SK-N-SH (cell line): ENCODE measurements at regions not wholly inside any gene's neighbourhood (a gene's known extent, or its start where the extent isn't known, plus 50 kb on each side); places are given as distances from the start of the nearest gene placed in this dataset.

ENCODE experiments used
- CTCF ChIA-PET: fragments of 300-600, 350-600 bp; formaldehyde crosslinking; extraction: SDS; loops from one replicate; lab custom pipeline; 2021; lab: Yijun Ruan, JAX
- POLR2A ChIA-PET: fragments of 350-600 bp; sonication (Branson Sonifier 250); formaldehyde crosslinking; extraction: SDS; loops from one replicate; lab custom pipeline; 2020; ENCODE audit warnings: antibody characterized with exemption, inconsistent platforms; lab: Yijun Ruan, JAX
- DNase-seq: peaks from one replicate; pipeline ENCODE4 v3.0.0; 2012
- H2AFZ ChIP-seq: fragments of 200-600 bp; sonication (generic); 2 replicates; pipeline ENCODE4 v1.8.1; 2016; ENCODE audit warnings: antibody characterized with exemption, mild to moderate bottlenecking, low read depth
- H3F3A ChIP-seq: fragments of 200-600 bp; sonication (generic); replicated peaks from 2 replicates; pipeline ENCODE3; 2016; ENCODE audit warnings: antibody characterized with exemption, mild to moderate bottlenecking; ENCODE audit not compliant: insufficient read depth
- H3K27ac ChIP-seq, 2 experiments: fragments of 200-500 bp in 1 of 2; fragments of 200-600 bp in 1 of 2; sonication (Bioruptor generic) in 1 of 2; sonication (generic), shearing (Covaris generic) in 1 of 2; 2 replicates each; pipeline versions ENCODE4 v1.5.1 to v1.6.1; 2014 to 2016; ENCODE audit warnings: low read depth in 2 of 2, inconsistent platforms in 1 of 2, low read length in 1 of 2, mild to moderate bottlenecking in 1 of 2, mixed read lengths in 1 of 2
- H3K27me3 ChIP-seq: fragments of 200-600 bp; sonication (generic), shearing (Covaris generic); 2 replicates; pipeline ENCODE4 v1.6.1; 2016; ENCODE audit warnings: mixed run types; ENCODE audit not compliant: insufficient read depth
- H3K36me3 ChIP-seq, 2 experiments: fragments of 200-500 bp in 1 of 2; fragments of 200-600 bp in 1 of 2; sonication (Bioruptor generic) in 1 of 2; sonication (generic) in 1 of 2; replicated peaks in 1 of 2; 2 replicates each; pipeline versions ENCODE3 to v1.5.1; 2014 to 2016; ENCODE audit warnings: low read length in 1 of 2, mild to moderate bottlenecking in 1 of 2; ENCODE audit not compliant: insufficient read depth in 2 of 2, control insufficient read depth in 1 of 2
- H3K4me1 ChIP-seq, 2 experiments: fragments of 200-500 bp in 1 of 2; fragments of 200-600 bp in 1 of 2; sonication (Bioruptor generic) in 1 of 2; sonication (generic), shearing (Covaris generic) in 1 of 2; 2 replicates each; pipeline versions ENCODE4 v1.5.1 to v1.6.1; 2014 to 2016; ENCODE audit warnings: low read depth in 1 of 2, low read length in 1 of 2, mixed run types in 1 of 2; ENCODE audit not compliant: insufficient read depth in 2 of 2, control insufficient read depth in 1 of 2
- H3K4me2 ChIP-seq: fragments of 200-600 bp; sonication (generic), shearing (Covaris generic); 2 replicates; pipeline ENCODE4 v1.6.1; 2017; ENCODE audit warnings: mixed run types
- H3K4me3 ChIP-seq, 2 experiments: fragments of 200-500 bp in 1 of 2; fragments of 200-600 bp in 1 of 2; sonication (Bioruptor generic) in 1 of 2; sonication (generic), shearing (Covaris generic) in 1 of 2; 2 replicates each; pipeline versions ENCODE4 v1.5.1 to v1.8.1; 2014 to 2016; ENCODE audit warnings: low read depth in 2 of 2, inconsistent platforms in 1 of 2, low read length in 1 of 2, mild to moderate bottlenecking in 1 of 2, mixed read lengths in 1 of 2, moderate library complexity in 1 of 2
- H3K79me2 ChIP-seq: fragments of 200-600 bp; sonication (generic); 2 replicates; pipeline ENCODE4 v1.8.1; 2017; ENCODE audit warnings: mild to moderate bottlenecking; ENCODE audit not compliant: insufficient read depth
- H3K9ac ChIP-seq: fragments of 200-600 bp; sonication (generic); 2 replicates; pipeline ENCODE4 v1.6.1; 2017; ENCODE audit warnings: mixed run types
- H3K9me2 ChIP-seq: fragments of 200-600 bp; sonication (generic); 2 replicates; pipeline ENCODE4 v1.6.1; 2017; ENCODE audit warnings: mixed run types
- H3K9me3 ChIP-seq: fragments of 200-600 bp; sonication (generic); 2 replicates; pipeline ENCODE4 v1.6.1; 2017; ENCODE audit warnings: mixed run types, mild to moderate bottlenecking, moderate library complexity
- H4K20me1 ChIP-seq: fragments of 200-600 bp; sonication (generic); 2 replicates; pipeline ENCODE4 v1.6.1; 2017; ENCODE audit warnings: mild to moderate bottlenecking, mixed run types; ENCODE audit not compliant: insufficient read depth
- CHD2 ChIP-seq: fragments of 150-350 bp; IDR thresholded peaks from 2 replicates; pipeline ENCODE4 v1.6.1; 2018; ENCODE audit warnings: low read length; ENCODE audit not compliant: partially characterized antibody
- CTCF ChIP-seq: fragments of 200-600 bp; sonication (generic); IDR thresholded peaks from 2 replicates; pipeline ENCODE4 v1.6.1; 2017; ENCODE audit warnings: antibody characterized with exemption, mild to moderate bottlenecking, moderate library complexity
- ELF1 ChIP-seq: IDR thresholded peaks from 2 replicates; pipeline ENCODE4 v1.4.0; 2012
- FOXJ3 ChIP-seq: sonication (generic); formaldehyde crosslinking; IDR thresholded peaks from 2 replicates; pipeline ENCODE4 v1.5.1; 2020; ENCODE audit warnings: mild to moderate bottlenecking, missing genetic modification reagents
- REST ChIP-seq: IDR thresholded peaks from 2 replicates; pipeline ENCODE4 v1.6.1; 2012; ENCODE audit warnings: mild to moderate bottlenecking, low read depth, low read length, moderate library complexity
- RXRA ChIP-seq: IDR thresholded peaks from 2 replicates; pipeline ENCODE4 v1.4.0; 2012; ENCODE audit warnings: low read depth, mild to moderate bottlenecking, borderline replicate concordance
- SMC3 ChIP-seq: IDR thresholded peaks from 2 replicates; pipeline ENCODE4 v1.6.1; 2012; ENCODE audit warnings: low read depth, low read length, improper control_type of control experiment
- TEAD4 ChIP-seq: IDR thresholded peaks from 2 replicates; pipeline ENCODE4 v1.4.0; 2012; ENCODE audit warnings: mild to moderate bottlenecking, borderline replicate concordance; ENCODE audit not compliant: insufficient read depth
- USF1 ChIP-seq: IDR thresholded peaks from 2 replicates; pipeline ENCODE4 v1.4.0; 2012; ENCODE audit warnings: low read depth, borderline replicate concordance
- YY1 ChIP-seq: IDR thresholded peaks from 2 replicates; pipeline ENCODE4 v1.4.0; 2012; ENCODE audit warnings: low read depth, mild to moderate bottlenecking
- WGBS: methylation state at CpG from one replicate; pipeline ENCODE4 v1.1.6; 2017; ENCODE audit warnings: low lambda C conversion rate; 5-methylcytosine and 5-hydroxymethylcytosine counted together

- Histone ChIP-seq H3K4me3 (no peak overlapping the region), H3K9ac (no peak overlapping the region), H3K9me3 (no peaks in the 10 kb centered on the region), H3K79me2 (no peaks in the 10 kb centered on the region), H3F3A (no peaks in the 10 kb centered on the region), H3K4me1 (no peaks in the 10 kb centered on the region), H3K9me2 (no peaks in the 10 kb centered on the region), H3K27ac (no peak overlapping the region), H4K20me1 (no peaks in the 10 kb centered on the region), H2AFZ (no peak overlapping the region), H3K36me3 (no peaks in the 10 kb centered on the region), H3K27me3 (peaks cover 27% of the 10 kb centered on the region; the same call in 1 of the 2 replicates), H3K4me2 (no peak overlapping the region)
- POLR2A ChIA-PET, result no interaction called here
- CTCF ChIA-PET, result interaction anchor here (0.9 to 1.7 kb wide), 2 partner anchors 12 kb away, joined by 4 to 5 read pairs; no protein-coding TSS in a partner anchor
- 0% methylated on average over 5 of the region's 6 CpGs for WGBS
- DNase-seq, result no peak
- TF ChIP-seq CHD2 (no peak), YY1 (no peak), FOXJ3 (CRISPR knock-in tag) (no peak)
Observed at GRCh38 chr10:44845361-44846175, 65.6 kb upstream of the TMEM72 start.

- Histone ChIP-seq H3K9me3 (no peaks in the 10 kb centered on the region), H2AFZ (no peak overlapping the region), H3K4me1 (no peaks in the 10 kb centered on the region), H3K36me3 (no peaks in the 10 kb centered on the region), H3K9ac (no peak overlapping the region), H3K4me2 (no peak overlapping the region), H3K27ac (no peak overlapping the region), H3K4me3 (no peak overlapping the region), H3K27me3 (peaks cover 26% of the 10 kb centered on the region; the same call in 1 of the 2 replicates), H4K20me1 (no peaks in the 10 kb centered on the region), H3F3A (no peaks in the 10 kb centered on the region), H3K79me2 (no peaks in the 10 kb centered on the region), H3K9me2 (no peaks in the 10 kb centered on the region)
- DNase-seq, result no peak
- WGBS, result 0% methylated on average over 2 of the region's 3 CpGs
- POLR2A ChIA-PET, result no interaction called here
- CTCF ChIA-PET, result interaction anchor here (2.7 kb wide), 1 partner anchor 11 kb away, joined by 22 read pairs; no protein-coding TSS in a partner anchor
- TF ChIP-seq REST (no peak), USF1 (no peak), TEAD4 (no peak), ELF1 (no peak), RXRA (no peak), CHD2 (no peak), SMC3 (no peak), CTCF (no peak)
Observed at GRCh38 chr10:44847110-44847509, 64.0 kb upstream of the TMEM72 start.
